NCI-H1417 (cell line): ENCODE measurements at regions not wholly inside any gene's neighbourhood (a gene's known extent, or its start where the extent isn't known, plus 50 kb on each side); places are given as distances from the start of the nearest gene placed in this dataset.
"Not testable (repeated sequence)": the region's sequence is repeated elsewhere in the genome, so short reads cannot be mapped to it uniquely, and the experiment has no call there.

Experiments used
- DNase-seq, 3 experiments: peaks; one replicate each; lab custom pipeline; 2025; lab: John Stamatoyannopoulos, UW

DNA sequence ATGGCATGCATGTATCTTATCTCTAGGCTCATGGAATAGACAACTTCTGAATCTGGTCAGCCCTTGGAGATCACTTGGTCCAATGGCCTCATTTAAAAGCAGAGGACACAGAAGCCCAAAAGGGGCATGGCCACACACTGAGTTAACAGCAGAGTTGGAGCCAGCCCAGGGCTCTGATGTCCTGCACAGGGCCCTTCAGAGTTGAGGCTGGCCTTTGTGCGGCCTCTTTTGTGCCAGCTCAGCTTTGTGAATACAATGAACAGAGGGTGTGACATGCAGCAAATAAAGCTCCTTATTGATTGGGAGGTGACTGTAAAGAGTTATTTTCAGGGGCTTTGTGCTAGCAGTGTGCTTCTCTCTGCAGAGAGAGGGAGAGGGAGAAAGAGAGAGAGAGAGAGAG lies 150.1 kb upstream of the STK32A start:
- no peak for DNase-seq

DNA sequence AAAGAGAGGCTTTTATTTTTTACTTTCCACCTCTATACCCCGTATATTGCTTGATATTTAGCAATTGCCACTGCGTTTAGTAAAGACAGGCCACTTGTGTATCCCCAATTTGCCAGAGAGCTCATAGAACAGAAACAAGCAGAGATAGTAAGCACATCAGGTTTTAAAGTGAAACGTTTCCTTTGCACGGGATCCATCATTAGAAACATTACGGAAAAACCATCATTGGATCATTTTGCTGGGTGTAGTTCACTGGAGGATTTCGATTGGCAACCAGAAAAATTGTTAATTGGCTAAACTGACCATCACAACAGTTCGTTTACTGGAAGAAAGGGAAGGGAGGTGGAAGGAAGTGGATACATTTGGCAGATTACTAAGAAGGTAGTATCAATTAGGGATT lies 149.4 kb upstream of the STK32A start:
- DNase-seq = no peak

DNA sequence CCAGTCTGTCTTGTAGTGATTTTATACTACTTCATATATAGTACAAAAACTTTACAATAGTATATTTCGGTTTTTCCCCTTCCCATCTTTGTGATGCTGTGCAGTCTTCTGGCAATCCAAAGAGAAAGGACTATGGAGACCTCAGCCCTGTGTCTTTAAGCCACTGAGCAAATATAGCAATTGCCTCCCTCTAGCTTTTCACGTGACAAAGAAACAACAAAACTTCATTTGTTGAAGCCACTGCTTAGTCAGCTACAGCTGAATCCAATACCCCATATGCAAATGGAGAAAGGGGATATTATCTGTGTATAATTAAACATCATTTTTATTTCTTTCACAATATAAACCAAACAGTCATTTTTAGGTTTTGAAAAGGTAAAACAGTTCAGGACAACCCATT lies 142.8 kb upstream of the STK32A start:
- no peak for DNase-seq

DNA sequence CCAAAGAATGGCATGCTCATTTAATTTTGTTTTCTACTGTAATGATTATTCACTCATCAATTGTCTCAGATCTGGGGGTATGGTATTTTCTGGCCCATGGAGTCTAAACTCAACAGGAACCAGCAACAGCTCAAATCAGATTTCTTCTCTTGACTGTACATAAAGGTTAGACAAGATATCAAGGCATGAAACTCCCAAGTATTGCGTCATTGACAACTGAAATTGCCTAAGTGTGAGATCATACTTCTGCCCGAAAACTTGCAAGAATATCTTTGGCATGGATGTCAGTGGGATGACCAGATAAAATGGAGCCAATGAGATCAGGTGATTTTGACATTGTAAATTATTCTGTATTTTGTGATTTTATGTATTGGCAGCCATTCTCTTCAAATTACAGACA lies 141.7 kb upstream of the STK32A start:
- no peak for DNase-seq

GRCh38 chr5:147095740-147096139 lies 139.1 kb upstream of the STK32A start:
- no peak for DNase-seq

- peak; percentile 37 to 90 (median 70) for DNase-seq
These were observed 136.5 kb upstream of the STK32A start for GRCh38 chr5:147098233-147098790.

DNA sequence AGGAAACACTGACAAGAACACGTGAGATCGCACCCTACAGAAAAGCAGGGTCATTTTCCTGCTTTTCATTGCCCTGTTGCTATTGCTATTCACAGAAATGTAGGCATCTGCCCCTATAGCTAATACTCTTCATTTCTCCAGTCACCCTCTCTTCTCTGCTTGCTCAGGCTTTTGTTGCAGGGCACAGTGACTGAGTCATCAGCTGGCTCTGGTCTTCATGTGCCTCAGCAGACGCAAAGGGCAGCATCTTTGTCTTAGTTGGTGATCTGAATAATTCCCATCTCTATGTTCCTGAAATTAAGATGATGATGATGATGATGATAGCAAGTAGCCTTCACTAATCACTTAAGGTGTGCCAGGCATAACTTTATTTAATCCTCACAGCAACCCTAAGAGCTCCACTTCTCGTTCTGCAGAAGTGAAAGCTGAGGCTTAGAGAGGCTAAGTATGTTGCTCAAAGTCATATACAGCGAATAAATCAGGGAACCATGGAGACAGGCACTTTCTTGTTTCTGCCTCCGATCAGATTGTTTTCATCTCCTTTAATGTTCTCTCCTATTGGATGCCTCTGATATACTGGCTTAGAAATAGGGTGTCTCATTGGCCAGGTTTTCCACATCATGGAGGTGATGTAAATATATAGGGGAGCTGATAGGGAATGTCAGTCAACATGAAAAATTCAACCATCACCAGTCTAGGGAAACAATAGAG lies 133.0 kb upstream of the STK32A start:
- no peak for DNase-seq

GRCh38 chr5:147112899-147113298 lies 121.9 kb upstream of the STK32A start:
- DNase-seq = no peak

DNA sequence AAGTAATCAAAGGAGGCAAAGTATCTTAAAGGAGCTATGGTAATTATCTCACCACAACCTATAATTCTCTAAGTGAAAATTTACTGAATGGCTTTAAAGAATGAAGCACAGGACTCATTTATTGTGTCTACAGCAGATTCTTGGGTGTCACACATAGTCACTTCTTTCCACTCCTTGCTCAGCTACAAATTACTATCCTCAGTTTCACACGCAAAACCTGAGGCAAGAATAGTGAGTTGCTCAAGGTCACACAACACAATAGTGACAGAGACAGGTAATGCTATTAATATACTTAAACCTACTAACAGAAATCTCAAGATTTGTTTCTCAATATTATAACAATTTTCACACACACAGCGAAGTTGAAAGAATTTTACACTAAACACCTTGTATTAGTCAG lies 120.9 kb upstream of the STK32A start:
- DNase-seq = no peak

GRCh38 chr5:147139759-147140158 lies 95.1 kb upstream of the STK32A start:
- DNase-seq = not testable (repeated sequence)

DNA sequence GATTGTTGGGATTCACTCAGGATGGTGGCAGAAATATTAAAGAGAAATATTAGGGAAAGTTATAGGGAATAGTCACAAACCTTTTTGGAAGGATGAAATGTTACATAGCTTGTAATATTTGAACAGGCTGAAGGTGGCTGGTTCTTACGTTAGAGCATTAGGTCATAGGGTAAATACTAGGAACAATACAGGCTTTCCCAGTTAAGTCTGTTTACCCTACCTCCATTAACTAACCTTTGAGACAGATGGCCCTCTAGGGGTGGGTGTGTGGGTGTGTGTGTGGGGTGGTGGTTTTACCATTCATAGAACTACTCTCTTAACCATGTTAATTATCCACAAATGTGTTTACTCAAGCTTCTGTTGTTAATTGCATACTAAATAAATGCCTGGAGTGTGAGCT lies 94.3 kb upstream of the STK32A start:
- peak in 2 of 3 experiments; percentile 46 to 79 for DNase-seq

GRCh38 chr5:147141580-147141979 lies 93.2 kb upstream of the STK32A start:
- not testable (repeated sequence) for DNase-seq

- DNase-seq = no peak
These were observed 91.6 kb upstream of the STK32A start for GRCh38 chr5:147143215-147143614.

DNA sequence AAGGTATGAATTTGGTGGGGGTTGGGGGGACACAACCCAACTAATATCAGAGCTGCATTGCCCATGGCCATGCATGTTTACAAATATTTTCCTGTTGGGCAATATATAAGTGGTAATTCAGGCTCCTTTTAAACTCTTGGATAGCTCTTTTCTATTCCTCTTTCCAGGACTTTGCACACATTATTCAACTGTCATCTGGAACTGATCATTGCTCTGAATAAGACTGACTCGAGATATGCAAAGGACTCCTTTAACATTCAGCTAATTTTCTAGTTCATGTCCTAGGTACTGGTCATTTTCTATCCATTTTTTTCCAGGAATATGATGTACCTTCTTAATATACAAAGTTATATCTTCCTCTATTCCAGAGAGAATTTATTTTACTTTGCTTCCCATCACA lies 89.5 kb upstream of the STK32A start:
- DNase-seq = no peak

- no peak for DNase-seq
These were observed 86.1 kb upstream of the STK32A start for GRCh38 chr5:147148715-147149114.

GRCh38 chr5:147152086-147152485 lies 82.7 kb upstream of the STK32A start:
- no peak for DNase-seq

DNA sequence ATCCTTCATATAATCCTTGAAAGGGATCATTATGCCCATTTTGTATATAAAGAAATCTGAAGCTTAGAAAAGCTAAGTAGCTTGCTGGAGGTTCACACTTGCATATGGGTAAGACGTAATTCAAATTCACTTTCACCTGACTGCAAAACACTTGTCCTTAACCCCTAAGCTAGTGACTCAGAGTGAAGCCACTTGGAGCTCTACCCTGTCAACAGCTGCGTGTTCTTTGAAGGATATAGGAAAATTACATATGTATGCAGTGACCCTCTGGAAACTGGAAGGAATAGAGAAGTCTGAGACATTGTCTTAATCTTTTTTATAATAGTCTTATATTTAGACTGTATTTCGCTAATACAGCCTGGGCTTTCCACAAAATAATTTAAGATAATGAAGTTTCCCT lies 80.0 kb upstream of the STK32A start:
- DNase-seq = no peak

DNA sequence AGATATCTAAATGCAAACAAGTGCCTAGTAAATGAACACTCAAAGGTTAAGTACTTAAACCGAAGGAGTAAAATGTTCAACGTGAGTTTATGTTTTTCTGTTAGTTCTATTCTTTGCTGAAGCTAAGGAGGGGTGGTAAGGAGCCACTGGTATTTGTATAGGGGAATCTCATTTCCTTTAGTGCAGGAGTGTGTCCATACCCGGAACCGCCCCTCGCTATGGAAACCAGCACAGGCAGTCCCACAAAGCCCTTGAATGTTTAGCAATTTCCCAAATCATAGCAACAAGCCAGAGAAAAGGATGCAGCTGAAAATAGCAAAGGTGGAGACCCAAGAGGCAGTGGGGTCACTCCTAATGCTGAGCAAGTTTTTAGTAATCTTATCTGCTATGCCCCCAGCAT lies 78.8 kb upstream of the STK32A start:
- peak in 1 of 3 experiments; percentile 1 for DNase-seq

DNA sequence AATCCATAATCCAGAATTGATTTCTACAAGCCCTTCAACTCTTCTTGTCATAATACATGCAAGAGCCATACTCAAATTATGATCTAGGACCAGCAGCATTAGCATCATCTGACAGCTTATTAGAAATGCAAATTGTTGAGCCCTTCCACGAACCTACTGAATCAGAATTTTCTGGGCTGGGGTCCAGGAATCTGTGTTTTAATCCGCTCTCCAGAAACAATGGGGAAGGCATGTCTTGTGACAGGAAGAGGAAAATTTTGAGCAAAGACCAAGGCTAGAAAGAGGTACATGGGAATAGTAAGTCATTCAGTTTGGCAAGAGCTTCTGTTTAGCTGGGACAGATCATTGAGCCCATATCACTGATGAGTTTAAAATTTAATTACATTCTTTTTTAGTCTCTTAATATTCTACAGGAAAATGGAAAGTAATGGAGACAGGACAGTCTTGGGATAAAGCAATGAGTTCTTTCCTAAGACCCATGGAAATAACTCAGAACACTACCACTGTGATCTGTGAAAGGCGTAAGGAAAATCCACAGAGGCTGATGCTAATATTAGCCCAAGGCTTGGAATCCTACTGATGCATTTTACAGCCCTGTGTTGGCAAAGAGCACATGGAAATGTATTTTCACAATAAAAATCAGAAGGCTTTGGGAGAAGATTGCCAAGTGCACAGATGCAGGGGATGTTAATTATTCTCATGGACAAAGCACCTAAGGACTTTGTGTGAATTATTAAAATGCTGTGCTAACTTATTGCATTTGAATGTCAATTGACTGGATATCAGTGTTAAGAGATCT lies 73.7 kb upstream of the STK32A start:
- no peak for DNase-seq

GRCh38 chr5:147162740-147163139 lies 72.1 kb upstream of the STK32A start:
- no peak for DNase-seq

GRCh38 chr5:147167529-147167928 lies 67.3 kb upstream of the STK32A start:
- DNase-seq = no peak

DNA sequence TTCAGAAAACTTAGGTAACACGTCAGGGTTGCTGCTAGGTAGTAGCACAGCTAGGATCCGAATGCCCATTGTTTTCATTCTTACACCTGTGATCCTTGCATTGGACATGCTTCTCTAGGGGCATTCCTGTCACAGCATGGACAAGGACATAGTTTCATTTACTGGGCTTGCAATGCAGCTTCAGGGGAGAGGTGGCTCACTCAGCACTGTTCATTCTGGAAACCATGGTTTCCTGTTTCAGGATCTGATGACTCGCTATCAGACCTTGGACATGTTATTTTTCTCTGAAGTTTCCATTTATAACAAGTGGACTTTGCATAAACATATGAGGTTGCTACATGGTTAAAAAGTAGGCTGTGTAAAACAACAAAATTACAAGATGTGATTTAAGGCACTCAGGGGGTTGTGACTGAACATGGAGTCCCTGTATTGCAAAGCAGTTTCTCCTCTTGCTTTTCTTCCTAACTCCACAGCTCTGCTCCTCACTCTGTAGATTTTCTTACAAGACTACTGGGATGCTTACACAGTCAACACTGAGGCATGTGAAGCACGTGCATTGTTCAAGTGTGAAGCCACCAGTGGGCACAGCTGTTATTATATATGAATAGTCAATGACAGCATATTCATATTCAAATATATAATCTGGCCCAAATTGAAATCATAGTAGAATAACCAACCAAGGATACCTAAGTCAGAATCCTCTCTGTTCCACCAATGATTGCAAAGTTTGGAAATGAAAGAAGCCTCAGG lies 66.1 kb upstream of the STK32A start:
- no peak for DNase-seq
